PC-9 (cell line): ENCODE measurements at regions not wholly inside any gene's neighbourhood (a gene's known extent, or its start where the extent isn't known, plus 50 kb on each side); places are given as distances from the start of the nearest gene placed in this dataset.

Experiments
- BruUV-seq: library from RNA; stranded (reverse); fragments of 400-500 nt; replicated peaks from 2 replicates; lab custom pipeline; 2021; lab: Mats Ljungman, UMichigan
- CTCF ChIA-PET: fragments of 300-600 bp; sonication (Branson Sonifier 250); formaldehyde crosslinking; loops from one replicate; lab custom pipeline; 2022; ENCODE audit warnings: antibody characterized with exemption; lab: Charles Lee
- POLR2A ChIA-PET: fragments of 300-600 bp; sonication (Branson Sonifier 250); formaldehyde crosslinking; loops from one replicate; lab custom pipeline; 2022; ENCODE audit warnings: antibody characterized with exemption; ENCODE audit not compliant: unreplicated experiment; lab: Charles Lee
- DNase-seq, 2 experiments: peaks; one replicate each; pipeline versions ENCODE4 v3.0.0 to v3.0.0-alpha.2; 2015 to 2022; ENCODE audit warnings: mixed read lengths in 1 of 2
- H2AFZ ChIP-seq: fragments of 200-600 bp; sonication (generic); 2 replicates; pipeline ENCODE4 v1.8.1; 2017; ENCODE audit warnings: antibody characterized with exemption
- H3F3A ChIP-seq: fragments of 200-600 bp; sonication (generic); 2 replicates; pipeline ENCODE4 v1.8.1; 2017; ENCODE audit warnings: antibody characterized with exemption, mild to moderate bottlenecking, low read depth; ENCODE audit not compliant: insufficient read depth
- H3K27ac ChIP-seq: fragments of 200-600 bp; sonication (generic); 2 replicates; pipeline ENCODE4 v1.6.1; 2016; ENCODE audit warnings: mixed run types
- H3K27me3 ChIP-seq: fragments of 200-600 bp; sonication (generic); 2 replicates; pipeline ENCODE4 v1.6.1; 2016; ENCODE audit warnings: low read depth, mixed run types; ENCODE audit not compliant: insufficient read depth
- H3K36me3 ChIP-seq: fragments of 200-600 bp; sonication (generic); 2 replicates; pipeline ENCODE4 v1.6.1; 2016; ENCODE audit warnings: low read depth, mixed run types
- H3K4me1 ChIP-seq: fragments of 200-600 bp; sonication (generic); replicated peaks from 2 replicates; pipeline ENCODE4 v1.6.1; 2016; ENCODE audit warnings: mixed run types; ENCODE audit not compliant: insufficient read depth
- H3K4me2 ChIP-seq: fragments of 200-600 bp; sonication (generic); 2 replicates; pipeline ENCODE4 v1.6.1; 2017; ENCODE audit warnings: mixed run types
- H3K4me3 ChIP-seq: fragments of 200-600 bp; sonication (generic); 2 replicates; pipeline ENCODE4 v1.6.1; 2016; ENCODE audit warnings: mixed run types
- H3K79me2 ChIP-seq: fragments of 200-600 bp; sonication (generic); 2 replicates; pipeline ENCODE4 v1.6.1; 2017; ENCODE audit warnings: low read depth, mixed run types
- H3K9me2 ChIP-seq: fragments of 200-600 bp; sonication (generic); 2 replicates; pipeline ENCODE4 v1.8.1; 2017; ENCODE audit warnings: mild to moderate bottlenecking; ENCODE audit not compliant: insufficient read depth
- H3K9me3 ChIP-seq: fragments of 200-600 bp; sonication (generic); 2 replicates; pipeline ENCODE4 v1.8.1; 2016; ENCODE audit warnings: low read depth; ENCODE audit not compliant: insufficient read depth
- H4K20me1 ChIP-seq: fragments of 200-600 bp; sonication (generic); 2 replicates; pipeline ENCODE4 v1.8.1; 2017; ENCODE audit not compliant: insufficient read depth
- CTCF ChIP-seq: fragments of 200-600 bp; sonication (generic); conservative IDR thresholded peaks from 2 replicates; pipeline ENCODE4 v1.6.1; 2017; ENCODE audit warnings: mixed run types, antibody characterized with exemption, mild to moderate bottlenecking, moderate library complexity
- EZH2 ChIP-seq: fragments of 200-600 bp; sonication (generic); IDR thresholded peaks from 2 replicates; pipeline ENCODE4 v1.8.0; 2017; ENCODE audit warnings: antibody characterized with exemption, low read depth
- intact Hi-C: fragments of 100-400 bp; cut with micrococcal nuclease; formaldehyde crosslinking; loops from one replicate; pipeline ENCODE4 v1.10.0; 2022; ENCODE audit not compliant: unreplicated experiment

- CTCF ChIA-PET, result no interaction called here
- intact Hi-C loops, result no loop called here
- Histone ChIP-seq H4K20me1 (no peaks in the 10 kb centered on the region), H3K4me1 (peaks cover 17% of the 10 kb centered on the region), H3K27me3 (no peaks in the 10 kb centered on the region), H3K4me2 (no peak overlapping the region), H3K79me2 (no peaks in the 10 kb centered on the region), H3K36me3 (no peaks in the 10 kb centered on the region), H3K4me3 (no peak overlapping the region), H3K27ac (no peak overlapping the region), H3K9me3 (no peaks in the 10 kb centered on the region), H2AFZ (no peak overlapping the region), H3K9me2 (no peaks in the 10 kb centered on the region; the same call in 1 of the 2 replicates), H3F3A (peaks cover 14% of the 10 kb centered on the region)
- TF ChIP-seq CTCF, result no peak
- no peak for TF ChIP-seq EZH2
- POLR2A ChIA-PET, result no interaction called here
- no peak for DNase-seq
- no TSS peak for BruUV-seq
Measured at GRCh38 chr11:106403751-106404150, 326.3 kb downstream of the AASDHPPT start.

GRCh38 chr11:106409222-106409621, 331.8 kb downstream of the AASDHPPT start:
- no TSS peak for BruUV-seq
- intact Hi-C loops, result no loop called here
- H4K20me1 ChIP-seq, result no peaks in the 10 kb centered on the region
- H3K9me3 ChIP-seq, result no peaks in the 10 kb centered on the region
- H3F3A ChIP-seq, result no peaks in the 10 kb centered on the region
- TF ChIP-seq EZH2 (no peak), CTCF (no peak)
- no peak overlapping the region for H2AFZ ChIP-seq
- no peak overlapping the region for H3K4me3 ChIP-seq
- CTCF ChIA-PET, result no interaction called here
- H3K9me2 ChIP-seq, result no peaks in the 10 kb centered on the region
- H3K27ac ChIP-seq, result no peak overlapping the region
- POLR2A ChIA-PET, result no interaction called here
- no peak overlapping the region for H3K4me2 ChIP-seq
- H3K27me3 ChIP-seq, result no peaks in the 10 kb centered on the region
- no peaks in the 10 kb centered on the region for H3K4me1 ChIP-seq
- H3K79me2 ChIP-seq, result no peaks in the 10 kb centered on the region
- no peak for DNase-seq
- H3K36me3 ChIP-seq, result no peaks in the 10 kb centered on the region

GRCh38 chr11:106409671-106410070, 332.2 kb downstream of the AASDHPPT start:
- Histone ChIP-seq H3K4me2 (no peak overlapping the region), H3K79me2 (no peaks in the 10 kb centered on the region), H2AFZ (no peak overlapping the region), H3K9me3 (no peaks in the 10 kb centered on the region), H3F3A (no peaks in the 10 kb centered on the region), H3K4me3 (no peak overlapping the region), H3K27ac (no peak overlapping the region), H3K27me3 (no peaks in the 10 kb centered on the region), H3K4me1 (no peaks in the 10 kb centered on the region), H3K36me3 (no peaks in the 10 kb centered on the region), H3K9me2 (no peaks in the 10 kb centered on the region), H4K20me1 (no peaks in the 10 kb centered on the region)
- intact Hi-C loops, result no loop called here
- ChIA-PET POLR2A (no interaction called here), CTCF (no interaction called here)
- no TSS peak for BruUV-seq
- DNase-seq, result no peak
- TF ChIP-seq CTCF, result no peak
- no peak for TF ChIP-seq EZH2
